K562 (cell line): ENCODE measurements at regions not wholly inside any gene's neighbourhood (a gene's known extent, or its start where the extent isn't known, plus 50 kb on each side); places are given as distances from the start of the nearest gene placed in this dataset.

Source experiments
- ATAC-seq: fragments of 200-7000 bp; cut with Tn5 transposase; 3 replicates; pipeline ENCODE4 v1.9.1; 2020; ENCODE audit warnings: moderate library complexity
- BruUV-seq: library from RNA; stranded (reverse); fragments of 400-500 nt; replicated peaks from 2 replicates; lab custom pipeline; 2021; lab: Mats Ljungman, UMichigan
- CTCF ChIA-PET: fragments of 300-600 bp; formaldehyde crosslinking; extraction: SDS; loops from one replicate; lab custom pipeline; 2021; ENCODE audit warnings: low intra/inter-chr PET ratio; lab: Yijun Ruan, JAX
- POLR2A ChIA-PET: fragments of 300-600, 350-650 bp; sonication (Branson Sonifier 250); formaldehyde crosslinking; extraction: SDS; loops from one replicate; lab custom pipeline; 2021; ENCODE audit warnings: antibody characterized with exemption, inconsistent platforms; lab: Yijun Ruan, JAX
- DNase-seq, 4 experiments: peaks; one replicate each; pipeline versions ENCODE4 v3.0.0 to v3.0.0-alpha.2; 2011 to 2018; ENCODE audit warnings: low spot score in 3 of 4, mixed read lengths in 3 of 4; ENCODE audit errors: extremely low read depth in 1 of 4
- FAIRE-seq: peaks from 2 replicates; lab custom pipeline; 2011; peaks lifted over from hg19 to GRCh38; lab: Jason Lieb, UNC
- H2AFZ ChIP-seq: 2 replicates; pipeline ENCODE4 v1.6.0; 2011; ENCODE audit warnings: low read depth, low read length, control low read depth, inconsistent platforms
- H3K27ac ChIP-seq: fragments of 200-600 bp; 3 replicates; pipeline ENCODE4 v1.8.0; 2011; ENCODE audit warnings: low read depth, mild to moderate bottlenecking, control low read depth, inconsistent platforms, low read length, moderate library complexity, mixed read lengths; ENCODE audit errors: extremely low read depth
- H3K27me3 ChIP-seq, 2 experiments: fragments of 300-600 bp in 1 of 2; 2 replicates in 1 of 2; 3 replicates in 1 of 2; pipeline versions ENCODE4 v1.6.0 to v1.8.0; 2011; ENCODE audit warnings: inconsistent platforms in 2 of 2, low read length in 2 of 2, mild to moderate bottlenecking in 1 of 2, mixed read lengths in 1 of 2, moderate library complexity in 1 of 2; ENCODE audit not compliant: control insufficient read depth in 2 of 2, insufficient read depth in 2 of 2
- H3K36me3 ChIP-seq: fragments of 300-600 bp; 3 replicates; pipeline ENCODE4 v1.8.0; 2011; ENCODE audit warnings: mild to moderate bottlenecking, low read length, inconsistent platforms; ENCODE audit not compliant: control insufficient read depth, insufficient read depth
- H3K4me1 ChIP-seq, 2 experiments: fragments of 200-600 bp in 1 of 2; replicated peaks in 1 of 2; 2 replicates in 1 of 2; 3 replicates in 1 of 2; pipeline versions ENCODE4 v1.5.1 to v1.8.0; 2011; ENCODE audit warnings: inconsistent platforms in 2 of 2, low read length in 2 of 2, mild to moderate bottlenecking in 1 of 2, mixed read lengths in 1 of 2, moderate library complexity in 1 of 2; ENCODE audit not compliant: control insufficient read depth in 2 of 2, insufficient read depth in 2 of 2
- H3K4me2 ChIP-seq: 2 replicates; pipeline ENCODE4 v1.6.1; 2011; ENCODE audit warnings: low read length, control low read depth, inconsistent platforms, mixed read lengths; ENCODE audit not compliant: insufficient read depth
- H3K4me3 ChIP-seq: fragments of 200-600 bp; sonication (generic), shearing (Covaris generic); 2 replicates; pipeline ENCODE4 v1.5.1; 2016; ENCODE audit warnings: control low read depth, inconsistent platforms
- H3K79me2 ChIP-seq: fragments of 200-600 bp; 3 replicates; pipeline ENCODE4 v1.8.0; 2011; ENCODE audit warnings: low read length, inconsistent platforms; ENCODE audit not compliant: control insufficient read depth, insufficient read depth
- H3K9ac ChIP-seq, 2 experiments: 2 replicates each; pipeline versions ENCODE4 v1.6.0 to v1.6.1; 2011; ENCODE audit warnings: low read depth in 2 of 2, low read length in 2 of 2, control low read depth in 1 of 2, inconsistent platforms in 1 of 2, mild to moderate bottlenecking in 1 of 2, mixed read lengths in 1 of 2; ENCODE audit not compliant: insufficient read depth in 1 of 2
- H3K9me1 ChIP-seq: one replicate; pipeline ENCODE4 v1.6.0; 2011; ENCODE audit warnings: inconsistent platforms, mild to moderate bottlenecking, low read length, moderate library complexity; ENCODE audit not compliant: control insufficient read depth, insufficient read depth
- H3K9me3 ChIP-seq: replicated peaks from 2 replicates; pipeline ENCODE4 v1.5.1; 2011; ENCODE audit warnings: low read depth, low read length, inconsistent platforms; ENCODE audit not compliant: control insufficient read depth, insufficient read depth
- H4K20me1 ChIP-seq: replicated peaks from 2 replicates; pipeline ENCODE4 v1.6.1; 2011; ENCODE audit warnings: low read length, inconsistent platforms, mixed read lengths; ENCODE audit not compliant: control insufficient read depth, insufficient read depth
- BRCA1 ChIP-seq, 2 experiments: fragments of 450-650 bp in 1 of 2; sonication (generic) in 1 of 2; formaldehyde crosslinking in 1 of 2; IDR thresholded peaks; 2 replicates each; pipeline versions ENCODE4 v1.5.0 to v1.6.1; 2017 to 2020; ENCODE audit warnings: mild to moderate bottlenecking in 1 of 2, missing genetic modification reagents in 1 of 2
- CHD1 ChIP-seq: fragments of 200-600 bp; sonication (generic); IDR thresholded peaks from one replicate; pipeline ENCODE4 v1.6.1; 2012; ENCODE audit warnings: mild to moderate bottlenecking, moderate library complexity, low read length, inconsistent platforms
- HOMEZ ChIP-seq: fragments of 250-450 bp; sonication (Bioruptor Pico); IDR thresholded peaks from 2 replicates; pipeline ENCODE4 v1.4.0; 2020; ENCODE audit warnings: mild to moderate bottlenecking, moderate library complexity
- NEUROD1 ChIP-seq: fragments of 150-350 bp; IDR thresholded peaks from 2 replicates; pipeline ENCODE4 v1.6.1; 2014; ENCODE audit warnings: borderline replicate concordance, low read length, low read depth; ENCODE audit not compliant: partially characterized antibody
- PHF21A ChIP-seq: fragments of 450-650 bp; IDR thresholded peaks from 2 replicates; pipeline ENCODE4 v1.6.1; 2017; ENCODE audit warnings: low read depth, borderline replicate concordance
- SAFB ChIP-seq: fragments of 200-400 bp; formaldehyde crosslinking; IDR thresholded peaks from 2 replicates; pipeline ENCODE4 v1.6.1; 2017; ENCODE audit warnings: low read depth, low read length, borderline replicate concordance
- TSC22D4 ChIP-seq: fragments of 450-650 bp; IDR thresholded peaks from 2 replicates; pipeline ENCODE4 v1.6.1; 2016; ENCODE audit warnings: missing genetic modification characterization, missing biosample characterization, control low read depth
- ZC3H4 ChIP-seq: sonication (generic); formaldehyde crosslinking; IDR thresholded peaks from 2 replicates; pipeline ENCODE4 v1.9.0; 2021; ENCODE audit warnings: missing genetic modification reagents, borderline replicate concordance
- WGBS: fragments of 100-300 bp; shearing (Covaris generic); methylation state at CpG from one replicate; pipeline ENCODE4 v1.1.6; 2016; ENCODE audit warnings: low coverage, mixed read lengths; ENCODE audit not compliant: insufficient coverage; ENCODE audit errors: missing lambda C conversion rate; 5-methylcytosine and 5-hydroxymethylcytosine counted together
- in situ Hi-C: fragments of 300-500 bp; cut with MboI; formaldehyde crosslinking; loops from 4 replicates; pipeline ENCODE4 v1.15.0; 2018; ENCODE audit warnings: inconsistent platforms, mixed read lengths
- intact Hi-C: fragments of 100-400 bp; cut with micrococcal nuclease; formaldehyde crosslinking; loops from 2 replicates; pipeline ENCODE4 v1.14.2; 2022
- TF ChIP-seq, protein P1 (sequence below): sonication (generic); formaldehyde crosslinking; IDR thresholded peaks from 2 replicates; pipeline ENCODE4 v1.5.0; 2020; ENCODE audit warnings: missing genetic modification reagents
- TF ChIP-seq, protein P2 (sequence below): fragments of 250-450 bp; sonication (Bioruptor Pico); IDR thresholded peaks from 2 replicates; pipeline ENCODE4 v1.8.0; 2022; ENCODE audit warnings: moderate library complexity, mild to moderate bottlenecking, inconsistent platforms

DNA sequence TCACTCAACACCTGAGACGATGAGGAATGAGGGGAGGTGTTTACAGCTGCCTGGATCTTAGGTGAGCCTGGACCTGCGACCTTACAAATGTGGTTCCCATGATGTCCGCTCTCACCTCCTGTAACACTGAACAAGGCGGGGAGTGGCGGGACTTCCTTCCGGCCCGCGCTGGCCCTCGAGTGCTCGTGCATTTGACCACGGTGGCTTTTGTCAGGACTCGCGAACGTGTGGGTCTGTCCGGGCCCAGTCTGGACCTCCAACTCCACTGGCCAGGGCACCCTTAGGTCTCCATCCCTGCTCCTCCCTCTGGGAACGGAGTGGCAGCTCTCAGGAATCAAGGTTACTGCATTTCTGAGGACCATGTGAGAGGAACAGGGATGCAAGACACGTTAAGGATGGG lies 263.0 kb upstream of the SALL3 start:
- intact Hi-C loops, result no loop called here
- H3K4me3 ChIP-seq, result no peak overlapping the region
- no peak for DNase-seq
- H3K4me2 ChIP-seq, result no peak overlapping the region
- TF ChIP-seq SAFB, result no peak
- no peak for TF ChIP-seq TSC22D4 (tag)
- no peak for TF ChIP-seq CHD1
- peaks cover 2 to 46% of the 10 kb centered on the region in 2 experiments; a peak in 3 of 5 replicates for H3K27me3 ChIP-seq
- H4K20me1 ChIP-seq, result no peaks in the 10 kb centered on the region
- FAIRE-seq, result no peak
- ATAC-seq, result no peak
- no peak overlapping the region for H2AFZ ChIP-seq
- POLR2A ChIA-PET, result interaction anchor here (0.7 kb wide), 1 partner anchor 810 kb away, joined by 3 read pairs; no protein-coding TSS in a partner anchor
- H3K27ac ChIP-seq, result no peak overlapping the region
- in situ Hi-C loops, result no loop called here
- H3K9ac ChIP-seq, result no peak overlapping the region
- no peaks in the 10 kb centered on the region for H3K36me3 ChIP-seq
- H3K9me1 ChIP-seq, result no peaks in the 10 kb centered on the region
- BruUV-seq, result no TSS peak
- no peaks in the 10 kb centered on the region for H3K9me3 ChIP-seq
- H3K79me2 ChIP-seq, result no peaks in the 10 kb centered on the region
- no peaks in the 10 kb centered on the region for H3K4me1 ChIP-seq
- CTCF ChIA-PET, result no interaction called here
- WGBS, result 2% methylated on average over 10 of the region's 17 CpGs

GRCh38 chr18:78717051-78717765 lies 262.4 kb upstream of the SALL3 start:
- Histone ChIP-seq H3K4me2 (no peak overlapping the region), H3K4me1 (no peaks in the 10 kb centered on the region), H3K9ac (no peak overlapping the region), H3K4me3 (no peak overlapping the region), H4K20me1 (no peaks in the 10 kb centered on the region), H3K9me3 (no peaks in the 10 kb centered on the region), H3K79me2 (no peaks in the 10 kb centered on the region), H3K27me3 (peaks cover 3 to 52% of the 10 kb centered on the region in 2 experiments; a peak in 3 of 5 replicates), H3K27ac (no peak overlapping the region), H2AFZ (no peak overlapping the region), H3K9me1 (no peaks in the 10 kb centered on the region), H3K36me3 (no peaks in the 10 kb centered on the region)
- FAIRE-seq (no peak), DNase-seq (no peak), ATAC-seq (no peak)
- intact Hi-C loops (no loop called here), in situ Hi-C loops (no loop called here)
- ChIA-PET CTCF (no interaction called here), POLR2A (no interaction called here)
- WGBS, result 0% methylated on average over 6 of the region's 37 CpGs
- BruUV-seq, result no TSS peak
- TF ChIP-seq PHF21A (no peak), BRCA1 (IDR thresholded peaks at IDR 0.05) (no peak), BRCA1 (CRISPR knock-in tag; IDR thresholded peaks at IDR 0.05) (no peak), ZC3H4 (no peak), NEUROD1 (no peak), HOMEZ (no peak)
- TF ChIP-seq, protein P1, sequence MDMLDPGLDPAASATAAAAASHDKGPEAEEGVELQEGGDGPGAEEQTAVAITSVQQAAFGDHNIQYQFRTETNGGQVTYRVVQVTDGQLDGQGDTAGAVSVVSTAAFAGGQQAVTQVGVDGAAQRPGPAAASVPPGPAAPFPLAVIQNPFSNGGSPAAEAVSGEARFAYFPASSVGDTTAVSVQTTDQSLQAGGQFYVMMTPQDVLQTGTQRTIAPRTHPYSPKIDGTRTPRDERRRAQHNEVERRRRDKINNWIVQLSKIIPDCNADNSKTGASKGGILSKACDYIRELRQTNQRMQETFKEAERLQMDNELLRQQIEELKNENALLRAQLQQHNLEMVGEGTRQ (CRISPR knock-in tag), result no peak
- TF ChIP-seq, protein P2, sequence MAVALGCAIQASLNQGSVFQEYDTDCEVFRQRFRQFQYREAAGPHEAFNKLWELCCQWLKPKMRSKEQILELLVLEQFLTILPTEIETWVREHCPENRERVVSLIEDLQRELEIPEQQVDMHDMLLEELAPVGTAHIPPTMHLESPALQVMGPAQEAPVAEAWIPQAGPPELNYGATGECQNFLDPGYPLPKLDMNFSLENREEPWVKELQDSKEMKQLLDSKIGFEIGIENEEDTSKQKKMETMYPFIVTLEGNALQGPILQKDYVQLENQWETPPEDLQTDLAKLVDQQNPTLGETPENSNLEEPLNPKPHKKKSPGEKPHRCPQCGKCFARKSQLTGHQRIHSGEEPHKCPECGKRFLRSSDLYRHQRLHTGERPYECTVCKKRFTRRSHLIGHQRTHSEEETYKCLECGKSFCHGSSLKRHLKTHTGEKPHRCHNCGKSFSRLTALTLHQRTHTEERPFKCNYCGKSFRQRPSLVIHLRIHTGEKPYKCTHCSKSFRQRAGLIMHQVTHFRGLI (CRISPR knock-in tag), result no peak
